ENCODE measurements at regions not wholly inside any gene's neighbourhood (a gene's known extent, or its start where the extent isn't known, plus 50 kb on each side); places are given as distances from the start of the nearest gene placed in this dataset.

- no peak for DNase-seq (ENCODE audit: low spot score)
- TF ChIP-seq CTCF (IDR thresholded peaks at IDR 0.05): no peak
- ATAC-seq (ENCODE audit: low FRiP score): no peak
These were observed 389.0 kb upstream of the THBS1 start for GRCh38 chr15:39191871-39192291.

GRCh38 chr15:39192351-39192750 lies 388.5 kb upstream of the THBS1 start:
- ATAC-seq (ENCODE audit: low FRiP score): no peak

GRCh38 chr15:39192979-39193560 lies 387.8 kb upstream of the THBS1 start:
- ATAC-seq (ENCODE audit: low FRiP score): no peak
- no peak for TF ChIP-seq CTCF (IDR thresholded peaks at IDR 0.05)
- DNase-seq (ENCODE audit: low spot score): no peak

More at GRCh38 chr15:39192351-39192750, 388.5 kb upstream of the THBS1 start:
- no peak for DNase-seq (ENCODE audit: low spot score)
- no peak for TF ChIP-seq CTCF (IDR thresholded peaks at IDR 0.05)

- no peak for ATAC-seq (ENCODE audit: low FRiP score)
- no peak for DNase-seq (ENCODE audit: low spot score)
- TF ChIP-seq CTCF (IDR thresholded peaks at IDR 0.05): no peak
These were observed 387.3 kb upstream of the THBS1 start for GRCh38 chr15:39193611-39194010.

GRCh38 chr15:39194106-39194830 lies 386.6 kb upstream of the THBS1 start:
- no peak for TF ChIP-seq CTCF (IDR thresholded peaks at IDR 0.05)
- ATAC-seq (ENCODE audit: low FRiP score) (no peak), DNase-seq (ENCODE audit: low spot score) (no peak)

- ATAC-seq (ENCODE audit: low FRiP score) (no peak), DNase-seq (ENCODE audit: low spot score) (no peak)
- no peak for TF ChIP-seq CTCF (IDR thresholded peaks at IDR 0.05)
These were observed 384.9 kb upstream of the THBS1 start for GRCh38 chr15:39195961-39196486.
